ENCODE measurements at regions not wholly inside any gene's neighbourhood (a gene's known extent, or its start where the extent isn't known, plus 50 kb on each side); places are given as distances from the start of the nearest gene placed in this dataset.

DNA sequence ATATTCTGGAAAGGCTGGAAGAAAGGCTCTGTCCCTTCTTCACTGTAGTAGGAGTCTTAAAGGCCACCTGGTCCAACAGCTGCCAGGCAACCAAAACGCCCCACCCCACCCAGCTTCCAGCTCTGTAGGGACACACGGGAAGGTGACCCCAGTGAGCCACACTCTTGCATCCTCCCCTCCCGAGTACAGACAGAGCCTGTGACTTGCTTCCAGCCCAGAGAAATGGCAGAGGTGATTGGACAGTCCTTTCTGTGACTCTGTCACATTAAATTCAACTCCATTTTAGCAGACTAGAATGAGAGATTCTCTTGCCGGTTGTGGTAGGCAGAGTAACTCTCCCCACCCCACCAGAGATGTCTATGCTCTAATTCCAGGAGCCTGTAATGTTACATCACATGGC is 226.2 kb upstream of the ARID1B start:
- no peak for TF ChIP-seq POLR2AphosphoS5 (IDR thresholded peaks at IDR 0.05; ENCODE audit: low read depth)
- no peak for TF ChIP-seq REST (IDR thresholded peaks at IDR 0.05; ENCODE audit: insufficient replicate concordance, low read depth)
- TF ChIP-seq CTCF (IDR thresholded peaks at IDR 0.05; ENCODE audit: insufficient read depth, low read length): no peak
- TF ChIP-seq GABPA (IDR thresholded peaks at IDR 0.05; ENCODE audit: low read depth): no peak
- TF ChIP-seq SPI1 (IDR thresholded peaks at IDR 0.05; ENCODE audit: borderline replicate concordance, low read depth): no peak
- Histone ChIP-seq H3K27me3 (ENCODE audit: insufficient read depth, poor library complexity, severe bottlenecking) (no peaks in the 10 kb centered on the region), H3K4me3 (replicated peaks; ENCODE audit: insufficient read depth, low read length) (no peak overlapping the region), H3K27ac (replicated peaks) (no peak overlapping the region)
- DNase-seq (ENCODE audit: low read depth in 1 of 2, low spot score in 1 of 2): no peak

DNA sequence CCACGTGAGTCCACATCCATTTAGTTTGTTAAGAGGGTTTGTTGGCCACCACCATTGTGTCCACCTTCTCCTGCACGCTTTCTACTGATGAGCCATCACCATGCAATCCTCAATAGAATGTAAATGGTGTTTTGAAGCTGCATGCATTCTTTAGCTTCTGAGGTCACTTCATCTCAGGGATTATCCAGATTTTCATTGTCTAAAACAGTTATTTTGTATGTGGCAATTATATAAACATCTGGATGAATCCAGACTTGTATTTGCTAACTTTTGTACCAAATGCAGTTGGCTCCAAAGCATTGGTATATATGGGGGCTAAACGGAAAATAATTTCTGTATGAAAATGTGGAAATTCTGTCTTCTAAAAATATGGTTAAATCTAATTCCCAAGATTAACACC is 231.2 kb upstream of the ARID1B start:
- DNase-seq (ENCODE audit: low read depth in 1 of 2, low spot score in 1 of 2): no peak
- Histone ChIP-seq H3K4me3 (replicated peaks; ENCODE audit: insufficient read depth, low read length) (no peak overlapping the region), H3K27me3 (ENCODE audit: insufficient read depth, poor library complexity, severe bottlenecking) (no peaks in the 10 kb centered on the region), H3K27ac (replicated peaks) (no peak overlapping the region)
- no peak for TF ChIP-seq POLR2AphosphoS5 (IDR thresholded peaks at IDR 0.05; ENCODE audit: low read depth)
- TF ChIP-seq REST (IDR thresholded peaks at IDR 0.05; ENCODE audit: insufficient replicate concordance, low read depth): no peak
- no peak for TF ChIP-seq SPI1 (IDR thresholded peaks at IDR 0.05; ENCODE audit: borderline replicate concordance, low read depth)
- TF ChIP-seq CTCF (IDR thresholded peaks at IDR 0.05; ENCODE audit: insufficient read depth, low read length): no peak
- TF ChIP-seq GABPA (IDR thresholded peaks at IDR 0.05; ENCODE audit: low read depth): no peak

GRCh38 chr6:156545021-156545420 is 232.2 kb upstream of the ARID1B start:
- Histone ChIP-seq H3K27ac (replicated peaks) (no peak overlapping the region), H3K4me3 (replicated peaks; ENCODE audit: insufficient read depth, low read length) (no peak overlapping the region), H3K27me3 (ENCODE audit: insufficient read depth, poor library complexity, severe bottlenecking) (no peaks in the 10 kb centered on the region)
- TF ChIP-seq POLR2AphosphoS5 (IDR thresholded peaks at IDR 0.05; ENCODE audit: low read depth) (no peak), SPI1 (IDR thresholded peaks at IDR 0.05; ENCODE audit: borderline replicate concordance, low read depth) (no peak), GABPA (IDR thresholded peaks at IDR 0.05; ENCODE audit: low read depth) (no peak), REST (IDR thresholded peaks at IDR 0.05; ENCODE audit: insufficient replicate concordance, low read depth) (no peak), CTCF (IDR thresholded peaks at IDR 0.05; ENCODE audit: insufficient read depth, low read length) (no peak)
- DNase-seq (ENCODE audit: low read depth in 1 of 2, low spot score in 1 of 2): no peak
